PFSK-1 (cell line): ENCODE measurements at regions not wholly inside any gene's neighbourhood (a gene's known extent, or its start where the extent isn't known, plus 50 kb on each side); places are given as distances from the start of the nearest gene placed in this dataset.

Experiments
- FOXP2 ChIP-seq: optimal IDR thresholded peaks from 2 replicates; pipeline ENCODE3; 2011; ENCODE audit warnings: borderline replicate concordance, control low read depth, inconsistent platforms; ENCODE audit not compliant: insufficient read depth; ENCODE audit errors: extremely low read length, extremely low read depth
- POLR2AphosphoS5 ChIP-seq: IDR thresholded peaks from 2 replicates; pipeline ENCODE4 v1.6.1; 2012; ENCODE audit warnings: low read depth, mild to moderate bottlenecking, control low read depth, low read length, moderate library complexity
- SIN3A ChIP-seq: IDR thresholded peaks from 2 replicates; pipeline ENCODE4 v1.6.1; 2012; ENCODE audit warnings: mild to moderate bottlenecking, low read length, moderate library complexity, borderline replicate concordance; ENCODE audit not compliant: insufficient read depth
- TAF1 ChIP-seq: IDR thresholded peaks from 2 replicates; pipeline ENCODE4 v1.6.1; 2012; ENCODE audit warnings: low read length, control low read depth, borderline replicate concordance; ENCODE audit not compliant: insufficient read depth
- TF ChIP-seq, protein P1 (sequence below), 2 experiments: IDR thresholded peaks; 2 replicates each; pipeline versions ENCODE4 v1.6.1 to v1.8.0; 2011 to 2012; ENCODE audit warnings: low read depth in 2 of 2, low read length in 2 of 2, control low read depth in 1 of 2, inconsistent platforms in 1 of 2, mild to moderate bottlenecking in 1 of 2, moderate library complexity in 1 of 2; ENCODE audit not compliant: insufficient read depth in 1 of 2

DNA sequence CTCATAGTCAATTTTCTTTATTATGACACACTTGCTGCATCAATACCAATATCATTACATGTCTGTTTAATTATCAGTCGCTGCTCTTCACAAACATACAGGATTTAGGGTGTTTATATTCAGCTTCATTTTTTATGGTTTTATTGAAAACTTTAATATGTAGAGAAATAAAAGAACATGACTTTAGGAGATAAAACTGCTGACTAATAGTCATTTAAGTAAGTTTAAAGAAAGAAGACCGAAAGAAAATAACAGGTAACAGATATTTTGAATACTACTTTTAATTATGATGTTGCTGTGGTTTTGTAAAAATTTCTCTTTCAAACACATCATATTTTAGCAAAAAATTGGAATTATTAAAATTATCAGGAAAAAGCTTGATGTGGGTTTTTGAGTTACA is 685.1 kb upstream of the BRINP3 start:
- TF ChIP-seq POLR2AphosphoS5 (no peak), FOXP2 (no peak)

DNA sequence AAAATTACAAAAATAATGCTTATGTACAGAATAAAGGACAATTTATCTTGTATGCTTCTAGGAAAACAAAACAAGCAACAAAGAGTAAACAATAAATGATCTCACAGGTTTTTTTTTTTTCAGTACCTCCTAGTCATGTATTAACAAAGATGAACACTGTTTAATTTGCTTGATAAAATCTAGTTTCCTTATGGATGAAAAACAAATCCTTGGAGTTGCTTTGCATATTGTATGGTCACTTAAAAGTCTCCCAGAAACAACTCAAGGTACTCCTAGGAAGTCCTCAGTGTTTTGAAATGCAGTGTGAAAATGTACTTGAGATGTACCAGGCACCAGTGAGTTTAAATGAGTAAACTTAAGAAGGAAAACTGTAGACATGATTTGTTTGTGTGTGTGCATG is 686.0 kb upstream of the BRINP3 start:
- TF ChIP-seq POLR2AphosphoS5 (no peak), SIN3A (no peak), FOXP2 (no peak)

DNA sequence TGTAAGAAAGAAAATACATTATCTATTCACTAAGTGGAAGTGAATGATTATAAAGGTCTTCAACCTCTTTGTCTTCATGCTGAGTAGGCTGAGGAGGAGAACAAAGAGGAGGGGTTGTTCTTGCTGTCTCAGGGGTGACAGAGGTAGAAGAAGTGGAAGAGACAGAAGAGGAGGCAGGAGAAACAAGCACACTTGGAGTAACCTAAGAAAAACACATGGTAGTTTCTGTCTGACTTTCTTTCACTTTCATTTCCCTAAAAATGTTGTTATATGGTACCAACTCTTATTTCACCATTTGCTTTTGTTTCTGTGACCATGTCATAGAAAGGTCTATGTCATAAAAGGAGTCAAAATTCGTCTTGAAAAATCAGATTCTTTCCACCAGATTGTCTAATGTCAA is 696.6 kb upstream of the BRINP3 start:
- TF ChIP-seq TAF1 (no peak), FOXP2 (no peak), POLR2AphosphoS5 (no peak)

DNA sequence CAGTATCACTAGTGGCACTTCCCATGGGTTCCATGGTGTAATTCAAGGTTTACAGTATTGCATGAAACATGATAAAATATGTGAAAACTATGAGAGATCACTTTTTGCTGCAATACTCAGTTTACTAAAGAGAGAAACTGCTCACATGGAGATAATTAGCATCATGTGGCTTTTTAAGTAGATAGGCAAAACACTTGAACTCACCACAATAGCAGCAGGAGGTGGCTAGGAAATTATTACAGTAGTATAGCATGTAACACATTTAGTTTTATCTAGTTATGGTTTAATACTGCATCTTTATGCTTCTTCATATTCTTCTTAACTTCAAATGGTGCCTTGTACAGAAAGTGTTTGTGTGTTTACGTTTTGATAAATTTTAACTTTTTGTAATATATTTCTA is 698.5 kb upstream of the BRINP3 start:
- no peak for TF ChIP-seq TAF1
- TF ChIP-seq, protein P1, sequence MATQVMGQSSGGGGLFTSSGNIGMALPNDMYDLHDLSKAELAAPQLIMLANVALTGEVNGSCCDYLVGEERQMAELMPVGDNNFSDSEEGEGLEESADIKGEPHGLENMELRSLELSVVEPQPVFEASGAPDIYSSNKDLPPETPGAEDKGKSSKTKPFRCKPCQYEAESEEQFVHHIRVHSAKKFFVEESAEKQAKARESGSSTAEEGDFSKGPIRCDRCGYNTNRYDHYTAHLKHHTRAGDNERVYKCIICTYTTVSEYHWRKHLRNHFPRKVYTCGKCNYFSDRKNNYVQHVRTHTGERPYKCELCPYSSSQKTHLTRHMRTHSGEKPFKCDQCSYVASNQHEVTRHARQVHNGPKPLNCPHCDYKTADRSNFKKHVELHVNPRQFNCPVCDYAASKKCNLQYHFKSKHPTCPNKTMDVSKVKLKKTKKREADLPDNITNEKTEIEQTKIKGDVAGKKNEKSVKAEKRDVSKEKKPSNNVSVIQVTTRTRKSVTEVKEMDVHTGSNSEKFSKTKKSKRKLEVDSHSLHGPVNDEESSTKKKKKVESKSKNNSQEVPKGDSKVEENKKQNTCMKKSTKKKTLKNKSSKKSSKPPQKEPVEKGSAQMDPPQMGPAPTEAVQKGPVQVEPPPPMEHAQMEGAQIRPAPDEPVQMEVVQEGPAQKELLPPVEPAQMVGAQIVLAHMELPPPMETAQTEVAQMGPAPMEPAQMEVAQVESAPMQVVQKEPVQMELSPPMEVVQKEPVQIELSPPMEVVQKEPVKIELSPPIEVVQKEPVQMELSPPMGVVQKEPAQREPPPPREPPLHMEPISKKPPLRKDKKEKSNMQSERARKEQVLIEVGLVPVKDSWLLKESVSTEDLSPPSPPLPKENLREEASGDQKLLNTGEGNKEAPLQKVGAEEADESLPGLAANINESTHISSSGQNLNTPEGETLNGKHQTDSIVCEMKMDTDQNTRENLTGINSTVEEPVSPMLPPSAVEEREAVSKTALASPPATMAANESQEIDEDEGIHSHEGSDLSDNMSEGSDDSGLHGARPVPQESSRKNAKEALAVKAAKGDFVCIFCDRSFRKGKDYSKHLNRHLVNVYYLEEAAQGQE (IDR thresholded peaks at IDR 0.05; ENCODE audit: insufficient read depth in 1 of 2, low read depth in 2 of 2, low read length in 2 of 2): no peak
- TF ChIP-seq SIN3A: no peak
- TF ChIP-seq POLR2AphosphoS5: no peak
- TF ChIP-seq FOXP2: no peak

DNA sequence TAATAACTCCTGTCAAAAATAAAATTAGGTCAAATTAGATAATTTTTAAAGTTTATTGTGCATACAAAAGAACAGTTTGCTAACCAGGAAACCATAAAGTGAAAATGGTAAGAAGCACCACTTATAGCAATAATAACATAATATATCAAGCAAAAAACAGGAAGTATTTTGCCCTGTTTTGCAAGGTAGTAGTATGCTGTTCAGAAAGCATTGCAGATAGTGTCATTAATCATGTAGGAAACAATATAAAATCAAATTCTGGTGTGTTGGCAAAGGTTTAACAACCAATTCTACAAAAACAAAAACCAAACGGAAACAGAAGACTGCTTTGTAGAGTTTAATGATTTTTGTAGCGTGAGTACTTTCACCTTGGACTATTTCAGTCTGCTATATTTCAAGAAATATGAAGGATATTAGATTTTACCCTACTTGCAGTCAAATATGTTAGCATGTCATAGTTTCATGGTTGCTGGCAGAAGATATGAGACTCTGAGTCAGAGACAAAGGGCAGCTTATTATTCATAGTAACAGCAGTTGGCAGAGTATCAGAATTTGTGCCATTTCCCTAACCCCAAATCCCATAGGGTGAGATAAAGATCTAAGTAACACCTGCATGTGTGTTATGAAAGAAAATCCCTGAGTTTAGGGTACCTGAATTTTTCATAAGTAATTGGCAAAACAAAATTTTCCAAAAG is 729.0 kb upstream of the BRINP3 start:
- TF ChIP-seq TAF1: no peak
- TF ChIP-seq, protein P1 (IDR thresholded peaks at IDR 0.05; ENCODE audit: insufficient read depth in 1 of 2, low read depth in 2 of 2, low read length in 2 of 2): no peak

DNA sequence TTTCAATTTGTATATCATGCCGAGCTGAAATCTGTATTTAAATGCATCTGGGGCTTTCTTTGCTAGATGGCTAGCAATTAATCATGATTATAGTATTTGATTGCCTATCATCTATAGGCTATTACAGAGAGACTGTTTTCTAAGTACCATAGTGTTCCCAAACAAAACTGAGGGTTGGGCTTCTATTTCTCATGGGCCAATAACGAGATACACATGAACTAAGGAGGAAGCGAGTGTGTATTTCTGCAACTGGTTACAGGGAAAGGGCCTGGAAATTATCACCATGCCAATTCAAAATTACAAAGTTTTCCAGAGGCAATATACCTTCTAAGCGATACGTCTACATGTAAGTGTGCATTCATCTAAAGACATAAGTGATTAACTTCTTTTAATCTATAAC is 744.5 kb upstream of the BRINP3 start:
- TF ChIP-seq, protein P1 (IDR thresholded peaks at IDR 0.05; ENCODE audit: insufficient read depth in 1 of 2, low read depth in 2 of 2, low read length in 2 of 2): no peak
- TF ChIP-seq FOXP2 (no peak), SIN3A (no peak), TAF1 (no peak), POLR2AphosphoS5 (no peak)

DNA sequence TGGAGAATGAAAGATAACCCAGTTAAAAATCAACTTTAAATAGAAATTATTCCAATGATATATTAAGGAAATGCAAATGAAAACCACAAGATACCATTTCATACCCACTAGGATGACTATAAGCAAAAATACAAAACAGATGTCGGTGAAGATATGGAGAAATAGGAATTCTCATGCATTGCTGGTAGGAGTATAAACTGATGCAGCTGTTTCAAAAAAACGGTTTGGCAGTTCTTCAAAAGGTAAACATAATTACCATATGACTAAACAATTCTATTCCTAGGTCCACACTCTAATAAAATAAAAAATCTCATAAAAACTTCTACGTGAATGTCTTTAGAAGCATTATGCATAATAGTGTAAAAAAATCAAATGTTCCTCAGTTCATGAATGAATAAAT is 763.3 kb upstream of the BRINP3 start:
- TF ChIP-seq SIN3A (no peak), TAF1 (no peak), FOXP2 (no peak)
- TF ChIP-seq, protein P1 (IDR thresholded peaks at IDR 0.05; ENCODE audit: insufficient read depth in 1 of 2, low read depth in 2 of 2, low read length in 2 of 2): no peak
